ENCODE measurements at regions not wholly inside any gene's neighbourhood (a gene's known extent, or its start where the extent isn't known, plus 50 kb on each side); places are given as distances from the start of the nearest gene placed in this dataset.

- Mint-ChIP-seq H3K9me3 (ENCODE audit: unreplicated experiment) (peaks cover 41% of the 10 kb centered on the region), H3K27ac (ENCODE audit: unreplicated experiment) (no peak overlapping the region)
- TF ChIP-seq, protein P1, sequence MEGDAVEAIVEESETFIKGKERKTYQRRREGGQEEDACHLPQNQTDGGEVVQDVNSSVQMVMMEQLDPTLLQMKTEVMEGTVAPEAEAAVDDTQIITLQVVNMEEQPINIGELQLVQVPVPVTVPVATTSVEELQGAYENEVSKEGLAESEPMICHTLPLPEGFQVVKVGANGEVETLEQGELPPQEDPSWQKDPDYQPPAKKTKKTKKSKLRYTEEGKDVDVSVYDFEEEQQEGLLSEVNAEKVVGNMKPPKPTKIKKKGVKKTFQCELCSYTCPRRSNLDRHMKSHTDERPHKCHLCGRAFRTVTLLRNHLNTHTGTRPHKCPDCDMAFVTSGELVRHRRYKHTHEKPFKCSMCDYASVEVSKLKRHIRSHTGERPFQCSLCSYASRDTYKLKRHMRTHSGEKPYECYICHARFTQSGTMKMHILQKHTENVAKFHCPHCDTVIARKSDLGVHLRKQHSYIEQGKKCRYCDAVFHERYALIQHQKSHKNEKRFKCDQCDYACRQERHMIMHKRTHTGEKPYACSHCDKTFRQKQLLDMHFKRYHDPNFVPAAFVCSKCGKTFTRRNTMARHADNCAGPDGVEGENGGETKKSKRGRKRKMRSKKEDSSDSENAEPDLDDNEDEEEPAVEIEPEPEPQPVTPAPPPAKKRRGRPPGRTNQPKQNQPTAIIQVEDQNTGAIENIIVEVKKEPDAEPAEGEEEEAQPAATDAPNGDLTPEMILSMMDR (IDR thresholded peaks at IDR 0.05): no peak
Observed at GRCh38 chr2:125885340-125885739, 770.6 kb upstream of the GYPC start.

GRCh38 chr2:125886153-125886552, 769.8 kb upstream of the GYPC start:
- H3K4me3 Mint-ChIP-seq (ENCODE audit: unreplicated experiment): no peak overlapping the region
- TF ChIP-seq, protein P1 (IDR thresholded peaks at IDR 0.05): no peak
- H3K36me3 Mint-ChIP-seq (ENCODE audit: unreplicated experiment): no peaks in the 10 kb centered on the region
- peaks cover 45% of the 10 kb centered on the region for H3K9me3 Mint-ChIP-seq (ENCODE audit: unreplicated experiment)
- H3K27ac Mint-ChIP-seq (ENCODE audit: unreplicated experiment): no peak overlapping the region
- no peak for DNase-seq (ENCODE audit: extremely low spot score, unreplicated experiment)
- no peaks in the 10 kb centered on the region for H3K27me3 Mint-ChIP-seq (ENCODE audit: unreplicated experiment)
- H3K4me1 Mint-ChIP-seq (ENCODE audit: unreplicated experiment): no peaks in the 10 kb centered on the region

More at GRCh38 chr2:125885340-125885739, 770.6 kb upstream of the GYPC start:
- no peak overlapping the region for H3K4me3 Mint-ChIP-seq (ENCODE audit: unreplicated experiment)
- H3K4me1 Mint-ChIP-seq (ENCODE audit: unreplicated experiment): no peaks in the 10 kb centered on the region
- no peaks in the 10 kb centered on the region for H3K36me3 Mint-ChIP-seq (ENCODE audit: unreplicated experiment)
- DNase-seq (ENCODE audit: extremely low spot score, unreplicated experiment): no peak
- H3K27me3 Mint-ChIP-seq (ENCODE audit: unreplicated experiment): no peaks in the 10 kb centered on the region

DNA sequence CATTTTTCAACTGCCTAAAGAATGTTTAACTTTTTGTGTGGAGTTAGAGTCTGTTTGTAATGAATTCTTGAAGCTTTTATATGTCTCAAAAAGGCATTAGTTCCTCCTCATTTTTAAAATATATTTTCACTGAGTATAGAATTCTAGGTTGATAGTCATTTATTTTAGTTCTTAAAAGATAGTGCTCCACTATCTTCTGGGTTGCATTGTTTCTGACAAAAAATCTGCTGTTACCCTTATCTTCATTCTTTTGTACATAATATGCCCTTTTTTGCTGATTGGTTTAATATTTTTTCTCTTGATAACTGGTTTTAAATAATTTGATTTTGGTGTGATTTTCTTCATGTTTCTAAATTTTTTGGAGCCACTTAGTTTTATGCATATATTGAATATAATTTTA, 754.7 kb upstream of the GYPC start:
- H3K27ac Mint-ChIP-seq (ENCODE audit: unreplicated experiment): no peak overlapping the region
- no peaks in the 10 kb centered on the region for H3K4me1 Mint-ChIP-seq (ENCODE audit: unreplicated experiment)
- TF ChIP-seq, protein P1 (IDR thresholded peaks at IDR 0.05): no peak
- no peaks in the 10 kb centered on the region for H3K27me3 Mint-ChIP-seq (ENCODE audit: unreplicated experiment)
- H3K4me3 Mint-ChIP-seq (ENCODE audit: unreplicated experiment): no peak overlapping the region
- H3K36me3 Mint-ChIP-seq (ENCODE audit: unreplicated experiment): no peaks in the 10 kb centered on the region
- DNase-seq (ENCODE audit: extremely low spot score, unreplicated experiment): no peak
- peaks cover 61% of the 10 kb centered on the region for H3K9me3 Mint-ChIP-seq (ENCODE audit: unreplicated experiment)

GRCh38 chr2:125925891-125926546, 729.9 kb upstream of the GYPC start:
- H3K4me1 Mint-ChIP-seq (ENCODE audit: unreplicated experiment): no peaks in the 10 kb centered on the region
- no peak for DNase-seq (ENCODE audit: extremely low spot score, unreplicated experiment)
- no peak overlapping the region for H3K27ac Mint-ChIP-seq (ENCODE audit: unreplicated experiment)
- H3K27me3 Mint-ChIP-seq (ENCODE audit: unreplicated experiment): no peaks in the 10 kb centered on the region
- H3K36me3 Mint-ChIP-seq (ENCODE audit: unreplicated experiment): no peaks in the 10 kb centered on the region
- H3K9me3 Mint-ChIP-seq (ENCODE audit: unreplicated experiment): peaks cover 34% of the 10 kb centered on the region
- TF ChIP-seq, protein P1 (IDR thresholded peaks at IDR 0.05): no peak
- H3K4me3 Mint-ChIP-seq (ENCODE audit: unreplicated experiment): no peak overlapping the region

DNA sequence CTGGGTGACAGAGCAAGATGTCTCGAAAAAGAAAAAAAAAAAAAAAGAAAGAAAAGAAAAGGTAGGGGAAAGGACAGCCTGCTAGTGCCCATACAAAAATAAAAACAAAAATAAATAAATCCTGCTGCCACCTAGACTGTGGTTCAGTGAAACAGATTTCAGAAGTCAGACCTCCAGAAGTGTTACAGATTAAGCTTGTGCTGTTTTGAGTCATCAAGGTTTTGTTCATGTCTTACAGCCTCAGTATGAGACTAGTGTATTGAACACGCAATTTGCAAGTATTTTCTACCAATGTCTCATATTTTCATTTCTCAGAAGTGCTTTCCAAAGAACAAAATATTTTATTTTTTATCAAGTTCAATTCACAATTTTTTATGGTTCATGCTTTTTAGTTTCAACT, 720.4 kb upstream of the GYPC start:
- Mint-ChIP-seq H3K27me3 (ENCODE audit: unreplicated experiment) (no peaks in the 10 kb centered on the region), H3K36me3 (ENCODE audit: unreplicated experiment) (no peaks in the 10 kb centered on the region)

More for the DNA sequence above, 720.4 kb upstream of the GYPC start:
- H3K4me3 Mint-ChIP-seq (ENCODE audit: unreplicated experiment): no peak overlapping the region
- TF ChIP-seq, protein P1 (IDR thresholded peaks at IDR 0.05): no peak
- H3K4me1 Mint-ChIP-seq (ENCODE audit: unreplicated experiment): no peaks in the 10 kb centered on the region
- H3K27ac Mint-ChIP-seq (ENCODE audit: unreplicated experiment): no peak overlapping the region
- DNase-seq (ENCODE audit: extremely low spot score, unreplicated experiment): no peak
- H3K9me3 Mint-ChIP-seq (ENCODE audit: unreplicated experiment): peaks cover 13% of the 10 kb centered on the region

Data from osteocyte (in vitro differentiated cells).